NB4 (cell line): ENCODE measurements at regions not wholly inside any gene's neighbourhood (a gene's known extent, or its start where the extent isn't known, plus 50 kb on each side); places are given as distances from the start of the nearest gene placed in this dataset.

Experiments
- POLR2A ChIP-seq: IDR thresholded peaks from 2 replicates; pipeline ENCODE4 v1.6.1; 2011; ENCODE audit warnings: mild to moderate bottlenecking; ENCODE audit not compliant: insufficient read length; ENCODE audit errors: extremely low read depth
- TF ChIP-seq, protein P1 (sequence below): IDR thresholded peaks from one replicate; pipeline ENCODE4 v1.5.1; 2012; ENCODE audit warnings: low read depth, low read length
- TF ChIP-seq, protein P2 (sequence below): IDR thresholded peaks from 2 replicates; pipeline ENCODE4 v1.6.1; 2011; ENCODE audit warnings: low read depth, low read length

DNA sequence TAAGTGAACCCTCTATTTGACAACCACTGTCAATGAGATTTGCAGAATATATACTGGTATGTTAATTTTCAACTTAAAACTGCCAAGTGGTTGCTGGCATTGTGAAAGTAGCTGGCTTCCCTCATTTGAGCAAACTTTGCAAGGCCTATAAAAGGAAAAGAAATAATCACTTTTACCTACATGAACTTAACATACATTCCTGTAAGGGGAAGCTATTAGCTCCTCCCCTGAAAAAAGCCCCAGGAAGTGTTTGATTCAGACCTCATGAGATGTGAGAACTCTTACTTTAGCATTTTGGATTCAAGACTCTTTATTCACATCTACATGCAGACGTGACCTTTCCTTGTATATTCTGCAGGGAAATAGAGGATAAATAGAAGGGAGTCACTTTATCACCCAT lies 175.6 kb downstream of the OTUD1 start:
- TF ChIP-seq, protein P1, sequence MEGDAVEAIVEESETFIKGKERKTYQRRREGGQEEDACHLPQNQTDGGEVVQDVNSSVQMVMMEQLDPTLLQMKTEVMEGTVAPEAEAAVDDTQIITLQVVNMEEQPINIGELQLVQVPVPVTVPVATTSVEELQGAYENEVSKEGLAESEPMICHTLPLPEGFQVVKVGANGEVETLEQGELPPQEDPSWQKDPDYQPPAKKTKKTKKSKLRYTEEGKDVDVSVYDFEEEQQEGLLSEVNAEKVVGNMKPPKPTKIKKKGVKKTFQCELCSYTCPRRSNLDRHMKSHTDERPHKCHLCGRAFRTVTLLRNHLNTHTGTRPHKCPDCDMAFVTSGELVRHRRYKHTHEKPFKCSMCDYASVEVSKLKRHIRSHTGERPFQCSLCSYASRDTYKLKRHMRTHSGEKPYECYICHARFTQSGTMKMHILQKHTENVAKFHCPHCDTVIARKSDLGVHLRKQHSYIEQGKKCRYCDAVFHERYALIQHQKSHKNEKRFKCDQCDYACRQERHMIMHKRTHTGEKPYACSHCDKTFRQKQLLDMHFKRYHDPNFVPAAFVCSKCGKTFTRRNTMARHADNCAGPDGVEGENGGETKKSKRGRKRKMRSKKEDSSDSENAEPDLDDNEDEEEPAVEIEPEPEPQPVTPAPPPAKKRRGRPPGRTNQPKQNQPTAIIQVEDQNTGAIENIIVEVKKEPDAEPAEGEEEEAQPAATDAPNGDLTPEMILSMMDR: no peak
- TF ChIP-seq POLR2A: no peak
- TF ChIP-seq, protein P2, sequence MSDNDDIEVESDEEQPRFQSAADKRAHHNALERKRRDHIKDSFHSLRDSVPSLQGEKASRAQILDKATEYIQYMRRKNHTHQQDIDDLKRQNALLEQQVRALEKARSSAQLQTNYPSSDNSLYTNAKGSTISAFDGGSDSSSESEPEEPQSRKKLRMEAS: no peak
